HG02571 (cell line): ENCODE measurements at regions not wholly inside any gene's neighbourhood (a gene's known extent, or its start where the extent isn't known, plus 50 kb on each side); places are given as distances from the start of the nearest gene placed in this dataset.
"Not testable (repeated sequence)": the region's sequence is repeated elsewhere in the genome, so short reads cannot be mapped to it uniquely, and the experiment has no call there.

ENCODE experiments used
- ATAC-seq: cut with Tn5 transposase; IDR thresholded peaks from one replicate; pipeline ENCODE4 v1.9.1; 2021; ENCODE audit warnings: mild to moderate bottlenecking, moderate library complexity; ENCODE audit not compliant: unreplicated experiment

DNA sequence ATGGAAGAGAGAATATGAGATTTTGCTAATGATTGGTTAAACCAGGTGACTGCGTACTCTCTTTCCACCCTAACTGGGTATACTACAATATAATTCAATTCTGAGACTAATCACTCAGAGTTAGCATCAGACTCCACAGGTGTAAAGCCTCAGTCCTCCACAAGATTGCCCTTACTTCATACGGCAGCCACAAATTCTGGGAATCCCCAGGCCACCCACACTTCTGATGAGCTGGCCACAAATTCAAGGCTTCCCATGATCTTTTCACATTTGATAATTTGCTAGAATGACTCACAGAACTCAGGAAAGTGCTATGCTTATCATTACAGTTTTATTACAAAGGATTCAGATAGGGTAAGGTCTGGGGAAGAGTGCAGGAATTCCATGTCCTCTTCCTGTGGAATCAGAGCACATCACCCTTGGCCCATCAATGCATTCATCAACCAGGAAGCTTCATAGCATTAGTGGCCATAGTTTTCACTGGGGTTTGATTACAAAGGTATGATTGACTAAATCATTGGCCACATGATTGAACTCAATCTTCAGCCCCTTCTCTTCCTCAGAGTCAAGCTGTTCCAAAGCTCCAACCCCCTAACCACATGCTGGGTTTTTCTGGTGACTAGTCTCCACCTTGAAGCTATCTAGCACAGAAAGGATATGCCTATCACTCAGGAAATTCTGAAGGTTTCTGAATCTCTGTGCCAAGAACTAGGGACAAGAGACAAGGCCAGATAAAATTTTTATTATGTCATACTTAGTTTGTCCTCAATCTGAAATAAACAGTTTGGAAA, 131.7 kb downstream of the HHIPL2 start:
- ATAC-seq = no peak

DNA sequence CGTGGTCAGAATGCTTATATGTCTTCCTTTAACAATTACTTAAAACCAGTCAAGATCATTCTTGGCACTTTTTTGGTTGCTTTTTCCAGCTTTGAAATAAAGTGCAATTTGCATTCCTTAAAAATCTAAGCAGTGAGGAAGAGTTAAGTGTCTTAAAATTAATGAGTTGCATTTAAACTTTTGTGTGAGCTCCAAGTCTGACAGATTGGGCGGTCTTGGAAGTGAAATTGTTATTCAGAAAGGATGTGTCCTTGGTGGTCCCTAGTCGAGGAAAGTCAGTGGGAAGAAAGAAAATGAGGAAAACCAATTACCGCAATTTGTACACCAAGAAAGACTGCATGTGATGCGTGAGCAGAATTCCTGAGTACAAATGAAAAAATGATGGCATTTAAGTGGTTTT, 132.5 kb downstream of the HHIPL2 start:
- ATAC-seq = no peak

GRCh38 chr1:222413991-222414549, 133.8 kb downstream of the HHIPL2 start:
- no peak for ATAC-seq

DNA sequence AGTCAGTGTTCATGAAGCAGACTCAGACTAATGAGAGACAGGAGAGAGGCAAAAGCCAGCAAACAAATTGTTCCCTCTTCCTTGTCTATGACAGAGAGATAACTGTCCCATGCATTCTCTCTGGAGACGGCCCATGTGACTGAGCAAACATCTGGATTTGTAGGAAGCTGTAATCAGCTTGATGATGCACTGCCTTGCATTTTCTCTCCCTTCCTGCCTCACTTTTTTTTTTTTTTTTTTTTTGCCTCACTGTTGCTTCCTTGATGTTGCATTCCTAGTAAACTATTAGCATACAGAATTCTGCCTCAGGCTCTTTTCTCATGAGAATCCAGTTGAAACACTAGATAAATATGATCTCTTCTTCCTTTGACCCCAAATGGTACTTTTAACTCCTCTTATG, 134.5 kb downstream of the HHIPL2 start:
- ATAC-seq = no peak

DNA sequence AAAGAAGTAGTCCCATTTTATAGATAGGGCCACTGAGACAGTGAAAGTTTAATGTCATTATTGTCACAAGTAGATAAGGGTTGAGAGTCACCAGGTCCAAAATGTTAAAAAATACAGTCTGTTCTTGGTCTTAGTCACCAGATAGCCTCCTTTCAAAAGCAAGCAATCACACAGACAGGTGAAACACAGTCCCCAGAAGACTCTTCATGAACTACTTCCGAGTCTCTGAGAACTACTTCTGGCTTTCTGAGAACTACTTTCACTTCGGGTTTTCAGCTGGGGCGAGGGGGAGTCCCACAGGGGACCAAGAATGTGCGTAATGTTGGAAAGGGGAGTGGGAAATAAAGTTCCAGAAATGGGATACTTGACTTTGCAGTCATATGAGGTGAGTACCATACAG, 143.2 kb downstream of the HHIPL2 start:
- no peak for ATAC-seq

- ATAC-seq = no peak
Measured at GRCh38 chr1:222399197-222399596, 148.7 kb downstream of the HHIPL2 start.

GRCh38 chr1:222394224-222394623, 153.7 kb downstream of the HHIPL2 start:
- ATAC-seq = no peak

DNA sequence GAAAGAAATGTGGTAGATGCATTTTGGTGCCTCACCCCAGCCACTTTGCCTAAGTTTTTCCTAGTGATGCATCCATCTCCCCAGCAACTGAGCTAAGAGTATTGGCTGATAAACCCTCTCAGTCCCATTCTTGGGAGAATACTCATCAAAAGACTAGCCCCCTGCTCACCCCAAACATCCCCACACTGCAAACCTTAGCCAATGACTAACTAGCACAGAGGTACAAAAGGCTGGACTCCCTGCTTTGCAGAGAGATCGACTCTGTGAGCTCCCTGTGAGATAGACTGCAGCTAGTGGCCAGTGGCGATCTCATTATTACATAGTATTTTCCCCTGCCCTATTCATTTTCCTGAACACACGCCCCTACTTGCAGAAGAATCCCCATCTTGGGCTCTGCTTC, 155.3 kb downstream of the HHIPL2 start:
- ATAC-seq = no peak

GRCh38 chr1:222390181-222390580, 157.7 kb downstream of the HHIPL2 start:
- ATAC-seq = no peak

- ATAC-seq = no peak
Measured at GRCh38 chr1:222387007-222387814, 160.7 kb downstream of the HHIPL2 start.

- no peak for ATAC-seq
Measured at GRCh38 chr1:222385955-222386354, 161.9 kb downstream of the HHIPL2 start.

GRCh38 chr1:222385262-222385661, 162.6 kb downstream of the HHIPL2 start:
- no peak for ATAC-seq

- no peak for ATAC-seq
Measured at GRCh38 chr1:222384531-222384930, 163.4 kb downstream of the HHIPL2 start.

DNA sequence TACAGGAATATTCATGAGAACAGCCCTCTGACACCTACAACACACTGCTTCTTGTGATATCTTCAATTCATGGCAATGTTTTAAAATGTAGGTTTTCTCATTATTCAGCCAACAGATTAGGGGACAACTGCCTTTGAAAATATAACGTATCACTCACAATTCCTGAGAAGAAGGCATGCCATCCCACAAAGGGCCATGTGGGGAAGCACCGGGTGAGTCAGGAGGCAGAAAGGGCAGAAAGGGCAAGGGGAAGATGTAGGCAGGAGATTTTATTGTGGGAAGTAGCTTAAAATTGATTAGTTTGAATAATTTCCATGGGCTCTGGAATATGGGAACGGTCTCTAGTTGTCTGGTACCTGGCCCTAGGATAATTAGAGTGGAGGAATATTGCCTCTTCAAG, 165.7 kb downstream of the HHIPL2 start:
- ATAC-seq = no peak

GRCh38 chr1:222377428-222378088, 170.3 kb downstream of the HHIPL2 start:
- ATAC-seq = no peak

DNA sequence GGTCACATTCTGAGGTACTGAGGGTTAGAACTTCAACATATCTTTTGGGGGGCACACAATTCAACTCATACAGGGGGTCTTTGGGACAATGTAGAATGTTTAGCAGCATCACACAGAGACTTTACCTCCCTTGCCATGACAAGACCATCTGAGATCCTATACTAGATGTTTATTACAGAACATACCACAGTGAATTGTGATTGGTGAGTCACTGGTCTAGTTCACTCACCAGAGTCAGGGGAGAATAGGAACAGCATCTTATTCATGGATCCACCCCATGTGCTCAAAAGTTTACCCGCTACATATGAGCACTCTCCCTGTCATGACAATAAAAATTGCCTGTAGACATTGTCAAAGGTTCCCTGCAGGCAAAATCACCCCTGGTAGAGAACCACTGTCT, 171.1 kb downstream of the HHIPL2 start:
- ATAC-seq = not testable (repeated sequence)

DNA sequence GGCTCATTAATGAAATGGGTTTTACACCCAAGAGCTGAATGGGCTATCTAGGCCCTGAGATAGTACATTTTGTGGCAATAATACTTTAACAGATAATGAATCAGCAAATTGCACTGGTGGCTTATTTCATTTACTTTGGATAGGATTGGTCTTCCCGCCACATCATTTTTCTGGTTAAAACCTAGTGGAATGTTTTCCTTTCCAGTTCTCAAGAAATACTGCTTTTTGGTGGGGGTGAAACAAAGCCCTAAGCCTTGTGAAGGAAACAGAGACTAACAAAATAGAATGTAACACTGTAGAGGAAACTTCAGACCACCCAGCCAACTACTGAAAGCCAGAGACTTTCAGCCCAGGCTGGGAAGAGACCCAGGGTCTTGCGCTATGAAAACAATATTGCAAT, 172.2 kb downstream of the HHIPL2 start:
- ATAC-seq = no peak

GRCh38 chr1:222373831-222374602, 173.9 kb downstream of the HHIPL2 start:
- ATAC-seq = no peak

DNA sequence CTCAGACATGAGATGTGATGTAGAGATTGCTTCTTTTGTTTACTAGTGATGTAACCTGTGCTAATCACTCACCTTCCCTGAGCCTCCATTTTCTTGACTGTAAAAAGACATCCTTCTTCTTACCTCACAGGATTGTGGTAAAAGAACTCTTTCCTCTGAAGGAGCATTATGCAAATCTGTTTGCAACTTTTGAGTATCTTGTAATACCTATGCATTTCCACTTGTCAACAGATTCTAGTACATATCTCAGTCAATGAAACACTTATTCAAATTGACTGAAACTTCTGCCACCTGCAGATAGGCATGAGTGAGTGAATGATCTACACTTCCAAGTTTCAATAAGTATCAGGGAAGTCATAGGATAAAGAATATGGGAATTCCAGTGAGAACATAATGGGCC, 174.7 kb downstream of the HHIPL2 start:
- no peak for ATAC-seq

- ATAC-seq = no peak
Measured at GRCh38 chr1:222372221-222372620, 175.7 kb downstream of the HHIPL2 start.
